Ascending aorta (tissue), 2 donors: ENCODE measurements at regions not wholly inside any gene's neighbourhood (a gene's known extent, or its start where the extent isn't known, plus 50 kb on each side); places are given as distances from the start of the nearest gene placed in this dataset.

Experiments used
- DNase-seq, 2 donors: peaks; one replicate each; pipeline ENCODE4 v3.0.0-alpha.2; 2019; ENCODE audit warnings: low spot score in 2 of 2
- H3K27ac ChIP-seq, 2 donors: fragments of 200-600 bp; sonication (generic); one replicate each; pipeline ENCODE4 v1.5.1; 2016 to 2017; ENCODE audit warnings: mild to moderate bottlenecking in 1 of 2
- H3K27me3 ChIP-seq: fragments of 200-600 bp; sonication (generic); one replicate; pipeline ENCODE4 v1.5.1; 2017
- H3K36me3 ChIP-seq, 2 donors: fragments of 200-600 bp; sonication (generic); one replicate each; pipeline ENCODE4 v1.5.1; 2016
- H3K4me1 ChIP-seq, 2 donors: fragments of 200-600 bp; sonication (generic); one replicate each; pipeline ENCODE4 v1.5.1; 2016 to 2017; ENCODE audit warnings: mild to moderate bottlenecking in 1 of 2
- H3K4me3 ChIP-seq, 2 donors: fragments of 200-600 bp; sonication (generic); one replicate each; pipeline ENCODE4 v1.5.1; 2016 to 2017; ENCODE audit warnings: mild to moderate bottlenecking in 1 of 2
- H3K9me3 ChIP-seq, 2 donors: fragments of 200-600 bp; sonication (generic); one replicate each; pipeline ENCODE4 v1.5.1; 2016
- CTCF ChIP-seq, 3 experiments: fragments of 200-600 bp in 2 of 3; fragments of 450-650 bp in 1 of 3; sonication (generic) in 2 of 3; IDR thresholded peaks; one replicate each; pipeline ENCODE4 v1.5.1; 2016 to 2019; ENCODE audit warnings: antibody characterized with exemption in 3 of 3, mild to moderate bottlenecking in 1 of 3, moderate library complexity in 1 of 3
- intact Hi-C: fragments of 100-400 bp; cut with DNase I; formaldehyde crosslinking; loops from one replicate; pipeline ENCODE4 v1.15.1; 2023

GRCh38 chr22:34475886-34476285 is 555.6 kb upstream of the LARGE1 start:
- no peaks in the 10 kb centered on the region for H3K4me1 ChIP-seq
- no peak overlapping the region for H3K27ac ChIP-seq
- no peak for TF ChIP-seq CTCF (IDR thresholded peaks at IDR 0.05)
- DNase-seq, result no peak
- no peaks in the 10 kb centered on the region for H3K27me3 ChIP-seq
- H3K4me3 ChIP-seq, result no peak overlapping the region
- intact Hi-C loops, result no loop called here
- no peaks in the 10 kb centered on the region for H3K9me3 ChIP-seq
- H3K36me3 ChIP-seq, result no peaks in the 10 kb centered on the region

GRCh38 chr22:34476762-34477161 is 556.5 kb upstream of the LARGE1 start:
- no peaks in the 10 kb centered on the region for H3K36me3 ChIP-seq
- peaks cover 0 to 6% of the 10 kb centered on the region in 2 donors for H3K9me3 ChIP-seq
- TF ChIP-seq CTCF (IDR thresholded peaks at IDR 0.05), result no peak
- no peak for DNase-seq
- H3K4me3 ChIP-seq, result no peak overlapping the region
- no peaks in the 10 kb centered on the region for H3K27me3 ChIP-seq
- intact Hi-C loops, result no loop called here
- H3K27ac ChIP-seq, result no peak overlapping the region
- H3K4me1 ChIP-seq, result no peaks in the 10 kb centered on the region

- intact Hi-C loops, result no loop called here
- H3K27ac ChIP-seq, result no peak overlapping the region
- TF ChIP-seq CTCF (IDR thresholded peaks at IDR 0.05), result no peak
These were observed 560.8 kb upstream of the LARGE1 start for GRCh38 chr22:34481090-34481489.

GRCh38 chr22:34486381-34486780 is 566.1 kb upstream of the LARGE1 start:
- Histone ChIP-seq H3K36me3 (no peaks in the 10 kb centered on the region), H3K27ac (no peak overlapping the region), H3K4me3 (no peak overlapping the region), H3K27me3 (no peaks in the 10 kb centered on the region), H3K4me1 (no peaks in the 10 kb centered on the region), H3K9me3 (peaks cover 0 to 5% of the 10 kb centered on the region in 2 donors)
- DNase-seq, result no peak
- TF ChIP-seq CTCF (IDR thresholded peaks at IDR 0.05), result no peak
- intact Hi-C loops, result no loop called here

More at GRCh38 chr22:34481090-34481489, 560.8 kb upstream of the LARGE1 start:
- Histone ChIP-seq H3K36me3 (no peaks in the 10 kb centered on the region), H3K9me3 (peaks cover 0 to 8% of the 10 kb centered on the region in 2 donors), H3K27me3 (no peaks in the 10 kb centered on the region), H3K4me1 (no peaks in the 10 kb centered on the region), H3K4me3 (no peak overlapping the region)
- DNase-seq, result no peak

- H3K4me3 ChIP-seq, result no peak overlapping the region
- H3K9me3 ChIP-seq, result no peaks in the 10 kb centered on the region
- no peak for DNase-seq
- intact Hi-C loops, result no loop called here
- H3K27me3 ChIP-seq, result no peaks in the 10 kb centered on the region
- H3K4me1 ChIP-seq, result no peaks in the 10 kb centered on the region
- TF ChIP-seq CTCF (IDR thresholded peaks at IDR 0.05), result no peak
- no peaks in the 10 kb centered on the region for H3K36me3 ChIP-seq
- H3K27ac ChIP-seq, result no peak overlapping the region
These were observed 569.6 kb upstream of the LARGE1 start for GRCh38 chr22:34489861-34490260.

- DNase-seq, result no peak
These were observed 570.6 kb upstream of the LARGE1 start for GRCh38 chr22:34490886-34491285.

More at GRCh38 chr22:34490886-34491285, 570.6 kb upstream of the LARGE1 start:
- no peaks in the 10 kb centered on the region for H3K36me3 ChIP-seq
- no peaks in the 10 kb centered on the region for H3K9me3 ChIP-seq
- no peaks in the 10 kb centered on the region for H3K4me1 ChIP-seq
- no peak overlapping the region for H3K4me3 ChIP-seq
- no peak overlapping the region for H3K27ac ChIP-seq
- no peak for TF ChIP-seq CTCF (IDR thresholded peaks at IDR 0.05)
- intact Hi-C loops, result no loop called here
- H3K27me3 ChIP-seq, result no peaks in the 10 kb centered on the region
